Astrocyte (in vitro differentiated cells and primary cell): ENCODE measurements at regions not wholly inside any gene's neighbourhood (a gene's known extent, or its start where the extent isn't known, plus 50 kb on each side); places are given as distances from the start of the nearest gene placed in this dataset.

Source experiments
- DNase-seq: peaks from one replicate; pipeline ENCODE4 v3.0.0-alpha.2; 2010; ENCODE audit warnings: low read depth
- FAIRE-seq: peaks from 2 replicates; lab custom pipeline; 2011; peaks lifted over from hg19 to GRCh38; lab: Jason Lieb, UNC
- H2AFZ ChIP-seq: 2 replicates; pipeline ENCODE4 v1.6.0; 2012; ENCODE audit warnings: low read depth, low read length, inconsistent platforms
- H3K27ac ChIP-seq: 2 replicates; pipeline ENCODE4 v1.5.1; 2011; ENCODE audit warnings: low read depth, low read length, inconsistent platforms
- H3K27me3 ChIP-seq: 2 replicates; pipeline ENCODE4 v1.6.0; 2011; ENCODE audit warnings: low read length, inconsistent platforms; ENCODE audit not compliant: insufficient read depth
- H3K36me3 ChIP-seq: 2 replicates; pipeline ENCODE4 v1.5.1; 2011; ENCODE audit warnings: low read length, inconsistent platforms; ENCODE audit not compliant: insufficient read depth
- H3K4me1 ChIP-seq: 2 replicates; pipeline ENCODE4 v1.5.1; 2011; ENCODE audit warnings: low read length, inconsistent platforms; ENCODE audit not compliant: insufficient read depth
- H3K4me2 ChIP-seq: 2 replicates; pipeline ENCODE4 v1.6.0; 2012; ENCODE audit warnings: low read length, inconsistent platforms
- H3K4me3 ChIP-seq: 2 replicates; pipeline ENCODE4 v1.5.1; 2011; ENCODE audit warnings: low read depth, mild to moderate bottlenecking, low read length, inconsistent platforms; ENCODE audit not compliant: insufficient read depth
- H3K79me2 ChIP-seq: 2 replicates; pipeline ENCODE4 v1.6.0; 2012; ENCODE audit warnings: mild to moderate bottlenecking, low read length, inconsistent platforms; ENCODE audit not compliant: insufficient read depth
- H3K9ac ChIP-seq: 2 replicates; pipeline ENCODE4 v1.6.0; 2012; ENCODE audit warnings: mild to moderate bottlenecking, low read length, inconsistent platforms
- H3K9me3 ChIP-seq: 2 replicates; pipeline ENCODE4 v1.5.1; 2012; ENCODE audit warnings: low read depth, mild to moderate bottlenecking, low read length, inconsistent platforms; ENCODE audit not compliant: insufficient read depth
- H4K20me1 ChIP-seq: 2 replicates; pipeline ENCODE4 v1.6.0; 2012; ENCODE audit warnings: low read length, inconsistent platforms; ENCODE audit not compliant: insufficient read depth
- H3K27ac Mint-ChIP-seq: one replicate; pipeline ENCODE4 v1.8.0; 2021; ENCODE audit warnings: mild to moderate bottlenecking, mixed read lengths; ENCODE audit not compliant: unreplicated experiment
- H3K27me3 Mint-ChIP-seq: one replicate; pipeline ENCODE4 v1.8.0; 2021; ENCODE audit warnings: low read depth, mixed read lengths; ENCODE audit not compliant: unreplicated experiment
- H3K36me3 Mint-ChIP-seq: one replicate; pipeline ENCODE4 v1.8.0; 2021; ENCODE audit warnings: low read depth, mixed read lengths; ENCODE audit not compliant: unreplicated experiment
- H3K4me1 Mint-ChIP-seq: one replicate; pipeline ENCODE4 v1.8.0; 2021; ENCODE audit warnings: low read depth, mixed read lengths; ENCODE audit not compliant: unreplicated experiment
- H3K4me3 Mint-ChIP-seq: one replicate; pipeline ENCODE4 v1.8.0; 2021; ENCODE audit warnings: mild to moderate bottlenecking, moderate library complexity, mixed read lengths; ENCODE audit not compliant: unreplicated experiment
- H3K9me3 Mint-ChIP-seq: one replicate; pipeline ENCODE4 v1.8.0; 2021; ENCODE audit warnings: mild to moderate bottlenecking, mixed read lengths; ENCODE audit not compliant: unreplicated experiment
- CTCF ChIP-seq: IDR thresholded peaks from 2 replicates; pipeline ENCODE4 v1.5.1; 2011; ENCODE audit warnings: low read depth, mild to moderate bottlenecking, inconsistent platforms, low read length, moderate library complexity; ENCODE audit not compliant: insufficient read depth
- EZH2 ChIP-seq: IDR thresholded peaks from 2 replicates; pipeline ENCODE4 v1.6.1; 2012; ENCODE audit warnings: mild to moderate bottlenecking, low read length, inconsistent platforms; ENCODE audit not compliant: insufficient read depth

DNA sequence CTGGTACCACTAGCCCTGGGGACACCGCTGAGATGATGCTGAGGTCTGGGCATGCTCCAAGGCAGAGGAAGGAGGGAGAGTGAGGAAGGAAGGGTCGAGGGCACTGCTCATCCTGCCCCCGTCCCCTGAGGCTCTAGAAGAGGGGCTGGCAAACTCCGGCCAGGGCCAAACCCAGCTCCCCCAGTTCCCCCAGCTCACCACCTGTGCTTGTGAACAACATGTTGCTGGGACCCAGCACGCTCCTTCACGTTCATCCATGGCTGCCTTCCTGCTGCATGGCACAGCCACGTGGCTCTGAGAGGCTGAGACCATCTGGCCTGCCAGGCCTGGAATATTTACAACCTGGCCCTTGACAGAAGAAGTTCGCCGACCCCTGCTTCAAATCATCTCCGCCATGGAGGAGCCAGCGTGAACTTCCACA is 81.2 kb downstream of the RBFOX3 start:
- H3K9ac ChIP-seq = no peak overlapping the region
- H3K27me3 ChIP-seq = peaks cover 2% of the 10 kb centered on the region
- DNase-seq (no peak), FAIRE-seq (no peak)
- TF ChIP-seq CTCF (no peak), EZH2 (no peak)
- peaks cover 5% of the 10 kb centered on the region for H3K9me3 Mint-ChIP-seq
- no peak overlapping the region for H3K27ac ChIP-seq
- H3K4me1 Mint-ChIP-seq = no peaks in the 10 kb centered on the region
- no peak overlapping the region for H3K4me3 ChIP-seq
- peaks cover 69% of the 10 kb centered on the region for H3K27me3 Mint-ChIP-seq
- no peak overlapping the region for H3K27ac Mint-ChIP-seq
- no peak overlapping the region for H3K4me2 ChIP-seq
- H3K4me1 ChIP-seq = no peaks in the 10 kb centered on the region
- H3K36me3 ChIP-seq = no peaks in the 10 kb centered on the region
- H3K9me3 ChIP-seq = no peaks in the 10 kb centered on the region
- no peaks in the 10 kb centered on the region for H3K36me3 Mint-ChIP-seq
- no peaks in the 10 kb centered on the region for H4K20me1 ChIP-seq
- H2AFZ ChIP-seq = no peak overlapping the region
- H3K4me3 Mint-ChIP-seq = no peak overlapping the region
- no peaks in the 10 kb centered on the region for H3K79me2 ChIP-seq

DNA sequence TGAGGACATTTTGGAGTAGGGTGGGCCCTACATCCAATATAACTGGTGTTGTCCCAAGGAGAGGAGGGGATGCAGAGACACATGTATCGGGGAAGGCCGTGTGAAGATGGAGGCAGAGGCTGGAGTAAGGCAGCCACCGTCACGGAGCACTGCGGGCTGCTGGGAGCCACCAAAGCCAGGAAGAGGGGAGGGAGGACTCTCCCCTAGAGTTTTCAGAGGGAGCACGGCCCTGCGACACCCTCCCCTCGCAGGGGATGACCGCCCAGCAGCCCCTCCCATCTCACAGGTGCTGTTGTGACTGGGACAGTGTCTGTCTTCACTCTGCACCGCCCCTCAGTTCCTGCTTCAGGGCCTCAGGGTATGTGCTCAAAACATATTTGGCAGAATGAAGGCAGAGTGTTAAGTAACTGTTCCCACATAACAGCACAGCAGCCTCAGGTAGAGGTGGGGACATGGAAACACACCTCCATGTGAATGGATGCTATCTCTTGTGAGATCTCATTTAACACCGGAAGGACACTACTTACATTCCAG is 82.2 kb downstream of the RBFOX3 start:
- Mint-ChIP-seq H3K4me3 (no peak overlapping the region), H3K9me3 (peaks cover 5% of the 10 kb centered on the region), H3K36me3 (no peaks in the 10 kb centered on the region), H3K27me3 (peaks cover 74% of the 10 kb centered on the region), H3K4me1 (no peaks in the 10 kb centered on the region), H3K27ac (no peak overlapping the region)
- H3K4me2 ChIP-seq = no peak overlapping the region
- no peaks in the 10 kb centered on the region for H3K9me3 ChIP-seq
- peaks cover 2% of the 10 kb centered on the region for H3K27me3 ChIP-seq
- no peaks in the 10 kb centered on the region for H3K79me2 ChIP-seq
- no peak overlapping the region for H3K4me3 ChIP-seq
- FAIRE-seq (no peak), DNase-seq (no peak)
- TF ChIP-seq EZH2 (no peak), CTCF (no peak)
- H3K4me1 ChIP-seq = no peaks in the 10 kb centered on the region
- H3K9ac ChIP-seq = no peak overlapping the region
- H2AFZ ChIP-seq = no peak overlapping the region
- H4K20me1 ChIP-seq = no peaks in the 10 kb centered on the region
- no peak overlapping the region for H3K27ac ChIP-seq
- no peaks in the 10 kb centered on the region for H3K36me3 ChIP-seq

- H3K4me3 Mint-ChIP-seq = no peak overlapping the region
- H3K36me3 Mint-ChIP-seq = no peaks in the 10 kb centered on the region
- H3K9me3 ChIP-seq = no peaks in the 10 kb centered on the region
- FAIRE-seq (no peak), DNase-seq (no peak)
- no peak overlapping the region for H3K9ac ChIP-seq
- no peaks in the 10 kb centered on the region for H3K4me1 Mint-ChIP-seq
- no peak overlapping the region for H3K4me2 ChIP-seq
- no peaks in the 10 kb centered on the region for H3K27me3 ChIP-seq
- peaks cover 78% of the 10 kb centered on the region for H3K27me3 Mint-ChIP-seq
- no peak overlapping the region for H3K27ac ChIP-seq
- H2AFZ ChIP-seq = no peak overlapping the region
- H3K36me3 ChIP-seq = no peaks in the 10 kb centered on the region
- no peaks in the 10 kb centered on the region for H3K4me1 ChIP-seq
- no peak for TF ChIP-seq EZH2
- no peak for TF ChIP-seq CTCF
- H3K27ac Mint-ChIP-seq = no peak overlapping the region
- H3K79me2 ChIP-seq = no peaks in the 10 kb centered on the region
- no peak overlapping the region for H3K4me3 ChIP-seq
- peaks cover 5% of the 10 kb centered on the region for H3K9me3 Mint-ChIP-seq
- H4K20me1 ChIP-seq = no peaks in the 10 kb centered on the region
Measured at GRCh38 chr17:79527306-79527705, 83.5 kb downstream of the RBFOX3 start.
